ENCODE measurements at regions not wholly inside any gene's neighbourhood (a gene's known extent, or its start where the extent isn't known, plus 50 kb on each side); places are given as distances from the start of the nearest gene placed in this dataset.
A peak's percentile ranks its signal among the peaks of the same experiment; 100 is the strongest.

GRCh38 chr2:153134725-153135124 is 343.8 kb downstream of the RPRM start:
- Mint-ChIP-seq H3K27me3 (peaks cover 0 to 4% of the 10 kb centered on the region in 2 donors), H3K36me3 (no peaks in the 10 kb centered on the region), H3K27ac (peak overlapping the region in 1 of 7 donors; percentile 60), H3K9me3 (peaks cover 0 to 6% (median 0%) of the 10 kb centered on the region in 8 donors), H3K4me1 (no peaks in the 10 kb centered on the region), H3K4me3 (no peak overlapping the region)
- Histone ChIP-seq H3K4me1 (ENCODE audit: insufficient read depth, low read length) (no peaks in the 10 kb centered on the region), H3K4me3 (ENCODE audit: low read length in 2 of 2) (no peak overlapping the region), H3K27me3 (ENCODE audit: insufficient read depth, low read length) (no peaks in the 10 kb centered on the region), H3K27ac (ENCODE audit: low read depth, low read length) (no peak overlapping the region), H3K9me3 (ENCODE audit: control insufficient read depth in 1 of 2, low read length in 2 of 2) (no peaks in the 10 kb centered on the region), H3K36me3 (ENCODE audit: insufficient read depth, low read length) (no peaks in the 10 kb centered on the region)
- no peak for DNase-seq
- CTCF ChIA-PET (ENCODE audit: partially characterized antibody), result no interaction called here
- intact Hi-C loops (cut with micrococcal nuclease), result no loop called here
- POLR2A ChIA-PET (ENCODE audit: partially characterized antibody), result no interaction called here

GRCh38 chr2:153133716-153134115 is 344.8 kb downstream of the RPRM start:
- ChIA-PET POLR2A (ENCODE audit: partially characterized antibody) (no interaction called here), CTCF (ENCODE audit: partially characterized antibody) (no interaction called here)
- Histone ChIP-seq H3K4me3 (ENCODE audit: low read length in 2 of 2) (no peak overlapping the region), H3K36me3 (ENCODE audit: insufficient read depth, low read length) (no peaks in the 10 kb centered on the region), H3K27ac (ENCODE audit: low read depth, low read length) (no peak overlapping the region), H3K4me1 (ENCODE audit: insufficient read depth, low read length) (no peaks in the 10 kb centered on the region), H3K9me3 (ENCODE audit: control insufficient read depth in 1 of 2, low read length in 2 of 2) (no peaks in the 10 kb centered on the region), H3K27me3 (ENCODE audit: insufficient read depth, low read length) (no peaks in the 10 kb centered on the region)
- intact Hi-C loops (cut with micrococcal nuclease), result no loop called here
- Mint-ChIP-seq H3K27me3 (no peaks in the 10 kb centered on the region), H3K4me3 (no peak overlapping the region), H3K36me3 (no peaks in the 10 kb centered on the region), H3K27ac (no peak overlapping the region), H3K4me1 (no peaks in the 10 kb centered on the region), H3K9me3 (peaks cover 0 to 4% (median 0%) of the 10 kb centered on the region in 8 donors)
- DNase-seq, result no peak

- no peak overlapping the region for H3K27ac Mint-ChIP-seq
- Histone ChIP-seq H3K27me3 (ENCODE audit: insufficient read depth, low read length) (no peaks in the 10 kb centered on the region), H3K9me3 (ENCODE audit: control insufficient read depth in 1 of 2, low read length in 2 of 2) (no peaks in the 10 kb centered on the region), H3K4me1 (ENCODE audit: insufficient read depth, low read length) (no peaks in the 10 kb centered on the region), H3K4me3 (ENCODE audit: low read length in 2 of 2) (no peak overlapping the region), H3K27ac (ENCODE audit: low read depth, low read length) (no peak overlapping the region), H3K36me3 (ENCODE audit: insufficient read depth, low read length) (no peaks in the 10 kb centered on the region)
- CTCF ChIA-PET (ENCODE audit: partially characterized antibody), result no interaction called here
- no peak for DNase-seq
- H3K9me3 Mint-ChIP-seq, result peaks cover 0 to 7% (median 1%) of the 10 kb centered on the region in 8 donors
- no peaks in the 10 kb centered on the region for H3K36me3 Mint-ChIP-seq
- POLR2A ChIA-PET (ENCODE audit: partially characterized antibody), result interaction anchor here (0.6 kb wide), 1 partner anchor 21 kb away, joined by 3 read pairs; no protein-coding TSS in a partner anchor
- intact Hi-C loops (cut with micrococcal nuclease), result no loop called here
- no peaks in the 10 kb centered on the region for H3K4me1 Mint-ChIP-seq
- H3K27me3 Mint-ChIP-seq, result no peaks in the 10 kb centered on the region
- H3K4me3 Mint-ChIP-seq, result no peak overlapping the region
Measured at GRCh38 chr2:153132418-153132817, 346.1 kb downstream of the RPRM start.

GRCh38 chr2:153115141-153115540 is 363.4 kb downstream of the RPRM start:
- DNase-seq, result no peak
- no peak overlapping the region for H3K4me3 Mint-ChIP-seq
- CTCF ChIA-PET (ENCODE audit: partially characterized antibody), result no interaction called here
- Histone ChIP-seq H3K4me1 (ENCODE audit: insufficient read depth, low read length) (no peaks in the 10 kb centered on the region), H3K4me3 (ENCODE audit: low read length in 2 of 2) (no peak overlapping the region), H3K27me3 (ENCODE audit: insufficient read depth, low read length) (no peaks in the 10 kb centered on the region), H3K36me3 (ENCODE audit: insufficient read depth, low read length) (no peaks in the 10 kb centered on the region), H3K27ac (ENCODE audit: low read depth, low read length) (no peak overlapping the region), H3K9me3 (ENCODE audit: control insufficient read depth in 1 of 2, low read length in 2 of 2) (no peaks in the 10 kb centered on the region)
- no peaks in the 10 kb centered on the region for H3K4me1 Mint-ChIP-seq
- peaks cover 0 to 4% (median 0%) of the 10 kb centered on the region in 8 donors for H3K9me3 Mint-ChIP-seq
- H3K27ac Mint-ChIP-seq, result no peak overlapping the region
- intact Hi-C loops (cut with micrococcal nuclease), result no loop called here
- no peaks in the 10 kb centered on the region for H3K27me3 Mint-ChIP-seq
- POLR2A ChIA-PET (ENCODE audit: partially characterized antibody), result no interaction called here
- no peaks in the 10 kb centered on the region for H3K36me3 Mint-ChIP-seq

GRCh38 chr2:153110486-153110885 is 368.1 kb downstream of the RPRM start:
- Mint-ChIP-seq H3K4me1 (peaks cover 6 to 15% (median 10%) of the 10 kb centered on the region in 4 donors), H3K27ac (no peak overlapping the region), H3K27me3 (no peaks in the 10 kb centered on the region), H3K4me3 (no peak overlapping the region), H3K9me3 (no peaks in the 10 kb centered on the region), H3K36me3 (no peaks in the 10 kb centered on the region)
- no peaks in the 10 kb centered on the region for H3K4me1 ChIP-seq (ENCODE audit: insufficient read depth, low read length)
- no peak for DNase-seq
- intact Hi-C loops (cut with micrococcal nuclease), result no loop called here
- ChIA-PET CTCF (ENCODE audit: partially characterized antibody) (no interaction called here), POLR2A (ENCODE audit: partially characterized antibody) (no interaction called here)
- H3K27me3 ChIP-seq (ENCODE audit: insufficient read depth, low read length), result no peaks in the 10 kb centered on the region
- H3K36me3 ChIP-seq (ENCODE audit: insufficient read depth, low read length), result no peaks in the 10 kb centered on the region
- no peak overlapping the region for H3K27ac ChIP-seq (ENCODE audit: low read depth, low read length)
- no peaks in the 10 kb centered on the region for H3K9me3 ChIP-seq (ENCODE audit: control insufficient read depth in 1 of 2, low read length in 2 of 2)
- no peak overlapping the region for H3K4me3 ChIP-seq (ENCODE audit: low read length in 2 of 2)

- no peaks in the 10 kb centered on the region for H3K9me3 ChIP-seq (ENCODE audit: control insufficient read depth in 1 of 2, low read length in 2 of 2)
- no peaks in the 10 kb centered on the region for H3K36me3 Mint-ChIP-seq
- no peak overlapping the region for H3K27ac Mint-ChIP-seq
- H3K36me3 ChIP-seq (ENCODE audit: insufficient read depth, low read length), result no peaks in the 10 kb centered on the region
- peaks cover 6 to 15% (median 10%) of the 10 kb centered on the region in 4 donors for H3K4me1 Mint-ChIP-seq
- no peaks in the 10 kb centered on the region for H3K4me1 ChIP-seq (ENCODE audit: insufficient read depth, low read length)
- no peak for DNase-seq
- H3K9me3 Mint-ChIP-seq, result no peaks in the 10 kb centered on the region
- ChIA-PET CTCF (ENCODE audit: partially characterized antibody) (no interaction called here), POLR2A (ENCODE audit: partially characterized antibody) (no interaction called here)
- H3K27ac ChIP-seq (ENCODE audit: low read depth, low read length), result no peak overlapping the region
- no peaks in the 10 kb centered on the region for H3K27me3 Mint-ChIP-seq
- H3K27me3 ChIP-seq (ENCODE audit: insufficient read depth, low read length), result no peaks in the 10 kb centered on the region
- no peak overlapping the region for H3K4me3 Mint-ChIP-seq
- no peak overlapping the region for H3K4me3 ChIP-seq (ENCODE audit: low read length in 2 of 2)
- intact Hi-C loops (cut with micrococcal nuclease), result no loop called here
Measured at GRCh38 chr2:153109793-153110192, 368.8 kb downstream of the RPRM start.

- DNase-seq, result no peak
- peak overlapping the region in 5 of 7 donors; percentile 44 to 79 (median 71) for H3K27ac Mint-ChIP-seq
- H3K9me3 ChIP-seq (ENCODE audit: control insufficient read depth in 1 of 2, low read length in 2 of 2), result no peaks in the 10 kb centered on the region
- H3K4me1 ChIP-seq (ENCODE audit: insufficient read depth, low read length), result no peaks in the 10 kb centered on the region
- intact Hi-C loops (cut with micrococcal nuclease), result no loop called here
- ChIA-PET POLR2A (ENCODE audit: partially characterized antibody) (no interaction called here), CTCF (ENCODE audit: partially characterized antibody) (no interaction called here)
- peaks cover 6 to 15% (median 10%) of the 10 kb centered on the region in 4 donors for H3K4me1 Mint-ChIP-seq
- H3K36me3 ChIP-seq (ENCODE audit: insufficient read depth, low read length), result no peaks in the 10 kb centered on the region
- peaks cover 0 to 3% (median 0%) of the 10 kb centered on the region in 8 donors for H3K9me3 Mint-ChIP-seq
- peak overlapping the region; percentile 55 to 77 (median 72) for H3K4me3 Mint-ChIP-seq
- H3K4me3 ChIP-seq (ENCODE audit: low read length in 2 of 2), result no peak overlapping the region
- H3K36me3 Mint-ChIP-seq, result no peaks in the 10 kb centered on the region
- no peaks in the 10 kb centered on the region for H3K27me3 ChIP-seq (ENCODE audit: insufficient read depth, low read length)
- H3K27me3 Mint-ChIP-seq, result peaks cover 0 to 1% of the 10 kb centered on the region in 2 donors
- H3K27ac ChIP-seq (ENCODE audit: low read depth, low read length), result no peak overlapping the region
Measured at GRCh38 chr2:153106802-153107477, 371.6 kb downstream of the RPRM start.

Measured in CD4-positive, alpha-beta memory T cell (primary cell).